ENCODE measurements at regions not wholly inside any gene's neighbourhood (a gene's known extent, or its start where the extent isn't known, plus 50 kb on each side); places are given as distances from the start of the nearest gene placed in this dataset.
A peak's percentile ranks its signal among the peaks of the same experiment; 100 is the strongest.

GRCh38 chr14:42110167-42110566 is 503.5 kb downstream of the LRFN5 start:
- Histone ChIP-seq H3K27ac (ENCODE audit: low read depth, low read length) (no peak overlapping the region), H4K20me1 (ENCODE audit: control insufficient read depth, insufficient read depth, low read depth, low read length) (no peaks in the 10 kb centered on the region), H3K36me3 (ENCODE audit: control insufficient read depth, low read length) (no peaks in the 10 kb centered on the region), H3K4me1 (ENCODE audit: control insufficient read depth, low read length) (no peaks in the 10 kb centered on the region), H3K4me2 (ENCODE audit: low read length) (no peak overlapping the region), H3F3A (ENCODE audit: control insufficient read depth, insufficient read depth) (no peaks in the 10 kb centered on the region), H3K9me3 (ENCODE audit: control insufficient read depth, insufficient read depth, low read length) (no peaks in the 10 kb centered on the region), H3K27me3 (ENCODE audit: control insufficient read depth, low read length) (no peaks in the 10 kb centered on the region), H3K4me3 (ENCODE audit: low read length) (no peak overlapping the region), H3K79me2 (ENCODE audit: control insufficient read depth, low read length) (no peaks in the 10 kb centered on the region), H3K9me2 (replicated peaks; ENCODE audit: control insufficient read depth, low read length) (no peaks in the 10 kb centered on the region)
- TF ChIP-seq, protein P1, sequence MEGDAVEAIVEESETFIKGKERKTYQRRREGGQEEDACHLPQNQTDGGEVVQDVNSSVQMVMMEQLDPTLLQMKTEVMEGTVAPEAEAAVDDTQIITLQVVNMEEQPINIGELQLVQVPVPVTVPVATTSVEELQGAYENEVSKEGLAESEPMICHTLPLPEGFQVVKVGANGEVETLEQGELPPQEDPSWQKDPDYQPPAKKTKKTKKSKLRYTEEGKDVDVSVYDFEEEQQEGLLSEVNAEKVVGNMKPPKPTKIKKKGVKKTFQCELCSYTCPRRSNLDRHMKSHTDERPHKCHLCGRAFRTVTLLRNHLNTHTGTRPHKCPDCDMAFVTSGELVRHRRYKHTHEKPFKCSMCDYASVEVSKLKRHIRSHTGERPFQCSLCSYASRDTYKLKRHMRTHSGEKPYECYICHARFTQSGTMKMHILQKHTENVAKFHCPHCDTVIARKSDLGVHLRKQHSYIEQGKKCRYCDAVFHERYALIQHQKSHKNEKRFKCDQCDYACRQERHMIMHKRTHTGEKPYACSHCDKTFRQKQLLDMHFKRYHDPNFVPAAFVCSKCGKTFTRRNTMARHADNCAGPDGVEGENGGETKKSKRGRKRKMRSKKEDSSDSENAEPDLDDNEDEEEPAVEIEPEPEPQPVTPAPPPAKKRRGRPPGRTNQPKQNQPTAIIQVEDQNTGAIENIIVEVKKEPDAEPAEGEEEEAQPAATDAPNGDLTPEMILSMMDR (IDR thresholded peaks at IDR 0.05; ENCODE audit: low read depth, low read length, poor library complexity, severe bottlenecking) = peak; percentile 68
- no peak for TF ChIP-seq EZH2phosphoT487 (IDR thresholded peaks at IDR 0.05; ENCODE audit: borderline replicate concordance, low read length)

- H3K9me3 ChIP-seq (ENCODE audit: control insufficient read depth, insufficient read depth, low read length) = peaks cover 5% of the 10 kb centered on the region; the same call in 1 of the 2 replicates
Measured at GRCh38 chr14:42095155-42095554, 488.5 kb downstream of the LRFN5 start.

DNA sequence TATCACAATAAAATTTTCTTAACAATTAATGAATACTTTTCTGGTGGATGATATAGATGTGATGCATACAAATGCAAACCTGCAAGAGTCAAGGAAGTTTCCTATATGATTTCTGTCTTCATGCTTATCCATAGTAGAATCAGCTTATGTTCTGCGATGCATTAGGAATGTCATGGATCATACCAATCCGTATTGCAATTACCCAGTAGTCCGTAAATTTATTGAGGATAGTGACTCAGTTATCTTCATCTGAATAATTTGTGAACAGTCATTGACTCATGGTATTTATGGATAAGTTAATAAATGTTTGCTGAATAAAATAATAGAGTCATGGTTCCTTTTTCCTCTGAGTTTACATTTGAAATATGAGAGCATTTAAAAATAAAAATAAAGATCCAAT is 483.4 kb downstream of the LRFN5 start:
- Histone ChIP-seq H3F3A (ENCODE audit: control insufficient read depth, insufficient read depth) (no peaks in the 10 kb centered on the region), H3K79me2 (ENCODE audit: control insufficient read depth, low read length) (no peaks in the 10 kb centered on the region), H3K4me2 (ENCODE audit: low read length) (no peak overlapping the region), H3K27ac (ENCODE audit: low read depth, low read length) (no peak overlapping the region), H3K9me2 (replicated peaks; ENCODE audit: control insufficient read depth, low read length) (no peaks in the 10 kb centered on the region), H3K4me1 (ENCODE audit: control insufficient read depth, low read length) (no peaks in the 10 kb centered on the region), H3K36me3 (ENCODE audit: control insufficient read depth, low read length) (no peaks in the 10 kb centered on the region), H3K9me3 (ENCODE audit: control insufficient read depth, insufficient read depth, low read length) (peaks cover 5% of the 10 kb centered on the region; the same call in 1 of the 2 replicates), H3K4me3 (ENCODE audit: low read length) (no peak overlapping the region), H3K27me3 (ENCODE audit: control insufficient read depth, low read length) (no peaks in the 10 kb centered on the region), H4K20me1 (ENCODE audit: control insufficient read depth, insufficient read depth, low read depth, low read length) (no peaks in the 10 kb centered on the region)
- TF ChIP-seq, protein P1 (IDR thresholded peaks at IDR 0.05; ENCODE audit: low read depth, low read length, poor library complexity, severe bottlenecking) = no peak
- no peak for TF ChIP-seq EZH2phosphoT487 (IDR thresholded peaks at IDR 0.05; ENCODE audit: borderline replicate concordance, low read length)

More at GRCh38 chr14:42095155-42095554, 488.5 kb downstream of the LRFN5 start:
- Histone ChIP-seq H3K4me3 (ENCODE audit: low read length) (no peak overlapping the region), H3K4me1 (ENCODE audit: control insufficient read depth, low read length) (no peaks in the 10 kb centered on the region), H3K79me2 (ENCODE audit: control insufficient read depth, low read length) (no peaks in the 10 kb centered on the region), H4K20me1 (ENCODE audit: control insufficient read depth, insufficient read depth, low read depth, low read length) (no peaks in the 10 kb centered on the region), H3K27me3 (ENCODE audit: control insufficient read depth, low read length) (no peaks in the 10 kb centered on the region), H3K36me3 (ENCODE audit: control insufficient read depth, low read length) (no peaks in the 10 kb centered on the region), H3F3A (ENCODE audit: control insufficient read depth, insufficient read depth) (no peaks in the 10 kb centered on the region), H3K9me2 (replicated peaks; ENCODE audit: control insufficient read depth, low read length) (no peaks in the 10 kb centered on the region), H3K4me2 (ENCODE audit: low read length) (no peak overlapping the region), H3K27ac (ENCODE audit: low read depth, low read length) (no peak overlapping the region)
- TF ChIP-seq, protein P1 (IDR thresholded peaks at IDR 0.05; ENCODE audit: low read depth, low read length, poor library complexity, severe bottlenecking) = no peak
- no peak for TF ChIP-seq EZH2phosphoT487 (IDR thresholded peaks at IDR 0.05; ENCODE audit: borderline replicate concordance, low read length)
